H1 (cell line): ENCODE measurements at regions not wholly inside any gene's neighbourhood (a gene's known extent, or its start where the extent isn't known, plus 50 kb on each side); places are given as distances from the start of the nearest gene placed in this dataset.

Experiments
- CEBPB ChIP-seq: IDR thresholded peaks from 2 replicates; pipeline ENCODE4 v1.6.1; 2012; ENCODE audit warnings: low read depth, low read length
- CTCF ChIP-seq, 3 experiments: IDR thresholded peaks; 1 replicate in 2 of 3; 2 replicates in 1 of 3; pipeline versions ENCODE4 v1.5.1 to v1.6.1; 2011; ENCODE audit warnings: low read length in 3 of 3, mild to moderate bottlenecking in 3 of 3, inconsistent platforms in 2 of 3, low read depth in 1 of 3, moderate library complexity in 1 of 3; ENCODE audit not compliant: insufficient read depth in 1 of 3; ENCODE audit errors: control extremely low read depth in 1 of 3
- KDM5A ChIP-seq: fragments of 200-600 bp; IDR thresholded peaks from 2 replicates; pipeline ENCODE4 v1.7.1; 2012; ENCODE audit warnings: mild to moderate bottlenecking, low read length, inconsistent platforms, mixed read lengths
- MAX ChIP-seq: IDR thresholded peaks from 2 replicates; pipeline ENCODE4 v1.6.1; 2012; ENCODE audit warnings: inconsistent platforms
- POLR2A ChIP-seq, 2 experiments: IDR thresholded peaks; 1 replicate in 1 of 2; 2 replicates in 1 of 2; pipeline ENCODE4 v1.6.1; 2011; ENCODE audit warnings: low read depth in 2 of 2, low read length in 2 of 2, mild to moderate bottlenecking in 2 of 2; ENCODE audit errors: control extremely low read depth in 1 of 2
- SIN3A ChIP-seq, 2 experiments: IDR thresholded peaks in 1 of 2; conservative IDR thresholded peaks in 1 of 2; 2 replicates each; pipeline ENCODE4 v1.6.1; 2011 to 2012; ENCODE audit warnings: low read length in 2 of 2, improper control_type of control experiment in 1 of 2, low read depth in 1 of 2, mild to moderate bottlenecking in 1 of 2

- TF ChIP-seq CEBPB, result no peak
- peak in 1 of 2 experiments; percentile 60; a peak in 2 of 3 replicates for TF ChIP-seq POLR2A (IDR thresholded peaks at IDR 0.05; ENCODE audit: control extremely low read depth in 1 of 2, low read depth in 2 of 2, low read length in 2 of 2)
- TF ChIP-seq MAX, result no peak
- TF ChIP-seq CTCF (IDR thresholded peaks at IDR 0.05; ENCODE audit: control extremely low read depth in 1 of 3, insufficient read depth in 1 of 3, low read depth in 1 of 3, low read length in 3 of 3), result no peak
- TF ChIP-seq SIN3A (conservative IDR thresholded peaks at IDR 0.05 in 1 of 2, IDR thresholded peaks at IDR 0.05 in 1 of 2; ENCODE audit: low read depth in 1 of 2, low read length in 2 of 2), result no peak
- no peak for TF ChIP-seq KDM5A
These were observed 95.0 kb downstream of the SLC30A10 start for GRCh38 chr1:219833214-219833815.
